ENCODE measurements at regions not wholly inside any gene's neighbourhood (a gene's known extent, or its start where the extent isn't known, plus 50 kb on each side); places are given as distances from the start of the nearest gene placed in this dataset.

DNA sequence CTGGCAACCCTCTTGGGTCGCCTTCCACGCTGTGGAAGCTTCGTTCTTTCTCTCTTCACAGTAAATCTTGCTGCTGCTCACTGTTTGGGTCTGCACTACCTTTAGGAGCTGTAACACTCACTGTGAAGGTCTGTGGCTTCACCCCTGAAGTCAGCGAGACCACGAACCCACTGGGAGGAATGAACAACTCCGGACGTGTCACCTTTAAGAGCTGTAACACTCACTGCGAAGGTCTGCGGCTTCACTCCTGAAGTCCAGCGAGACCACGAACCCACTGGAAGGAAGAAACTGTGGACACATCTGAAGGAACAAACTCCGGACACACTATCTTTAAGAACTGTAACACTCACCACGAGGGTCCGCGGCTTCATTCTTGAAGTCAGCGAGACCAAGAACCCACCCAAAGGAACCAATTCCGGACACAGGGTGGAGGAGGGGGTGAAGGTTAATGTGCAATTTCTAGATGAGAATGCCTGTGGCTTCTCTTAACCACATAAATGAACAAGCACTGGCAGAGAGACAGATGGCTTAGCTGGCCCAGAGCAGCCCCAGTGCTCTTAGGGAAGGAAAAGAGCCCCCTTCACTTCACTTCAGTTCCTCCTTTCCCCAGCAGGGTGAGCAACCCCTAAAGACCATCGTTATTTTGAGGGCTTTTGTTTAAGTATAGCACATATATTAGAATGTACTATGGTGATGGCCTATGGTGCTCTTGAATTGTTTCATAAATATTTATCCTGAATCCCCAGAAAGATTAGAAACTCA is 73.0 kb downstream of the LUZP4 start:
- DNase-seq (peak in 1 of 14 experiments; percentile 0), ATAC-seq (ENCODE audit: poor library complexity) (no peak)
- Histone ChIP-seq H3K36me3 (ENCODE audit: insufficient read depth, low read length) (no peaks in the 10 kb centered on the region), H3K4me3 (ENCODE audit: low read length) (no peak overlapping the region), H3K27ac (ENCODE audit: low read depth in 1 of 2, low read length in 2 of 2) (no peak overlapping the region), H3K4me1 (ENCODE audit: insufficient read depth, low read length) (no peaks in the 10 kb centered on the region), H3K27me3 (ENCODE audit: control insufficient read depth in 1 of 2, insufficient read depth in 2 of 2, low read length in 2 of 2) (no peaks in the 10 kb centered on the region), H3K9me3 (ENCODE audit: control insufficient read depth in 1 of 2, insufficient read depth in 1 of 2, low read length in 2 of 2) (no peaks in the 10 kb centered on the region)
- Mint-ChIP-seq H3K4me3 (no peak overlapping the region), H3K27me3 (no peaks in the 10 kb centered on the region), H3K4me1 (ENCODE audit: low read depth) (no peaks in the 10 kb centered on the region), H3K27ac (no peak overlapping the region), H3K36me3 (ENCODE audit: low read depth) (no peaks in the 10 kb centered on the region), H3K9me3 (peaks cover 3% of the 10 kb centered on the region)
- ChIA-PET CTCF (no interaction called here), POLR2A (no interaction called here)
- intact Hi-C loops (cut with DNase I, micrococcal nuclease): no loop called here
- TF ChIP-seq, protein P1, sequence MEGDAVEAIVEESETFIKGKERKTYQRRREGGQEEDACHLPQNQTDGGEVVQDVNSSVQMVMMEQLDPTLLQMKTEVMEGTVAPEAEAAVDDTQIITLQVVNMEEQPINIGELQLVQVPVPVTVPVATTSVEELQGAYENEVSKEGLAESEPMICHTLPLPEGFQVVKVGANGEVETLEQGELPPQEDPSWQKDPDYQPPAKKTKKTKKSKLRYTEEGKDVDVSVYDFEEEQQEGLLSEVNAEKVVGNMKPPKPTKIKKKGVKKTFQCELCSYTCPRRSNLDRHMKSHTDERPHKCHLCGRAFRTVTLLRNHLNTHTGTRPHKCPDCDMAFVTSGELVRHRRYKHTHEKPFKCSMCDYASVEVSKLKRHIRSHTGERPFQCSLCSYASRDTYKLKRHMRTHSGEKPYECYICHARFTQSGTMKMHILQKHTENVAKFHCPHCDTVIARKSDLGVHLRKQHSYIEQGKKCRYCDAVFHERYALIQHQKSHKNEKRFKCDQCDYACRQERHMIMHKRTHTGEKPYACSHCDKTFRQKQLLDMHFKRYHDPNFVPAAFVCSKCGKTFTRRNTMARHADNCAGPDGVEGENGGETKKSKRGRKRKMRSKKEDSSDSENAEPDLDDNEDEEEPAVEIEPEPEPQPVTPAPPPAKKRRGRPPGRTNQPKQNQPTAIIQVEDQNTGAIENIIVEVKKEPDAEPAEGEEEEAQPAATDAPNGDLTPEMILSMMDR (IDR thresholded peaks at IDR 0.05): no peak

DNA sequence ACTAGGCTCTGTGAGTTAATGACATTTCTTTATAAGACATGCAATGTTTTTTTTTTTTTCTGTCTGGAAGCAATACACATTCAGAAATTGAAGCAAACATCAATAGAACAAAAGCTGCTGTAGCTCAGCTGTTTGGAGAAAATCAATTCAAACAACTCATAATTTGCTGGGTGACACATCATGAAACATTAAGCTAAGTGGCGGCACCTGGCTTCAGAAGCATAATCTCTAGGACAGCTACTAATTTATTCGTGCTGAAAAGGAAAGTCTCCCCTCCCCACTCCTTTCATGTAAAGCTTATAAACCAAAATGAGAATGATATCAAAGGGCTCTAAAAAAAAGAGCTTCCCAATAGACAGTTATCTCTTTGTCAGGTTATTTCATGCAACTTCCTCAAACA is 73.9 kb downstream of the LUZP4 start:
- H3K4me3 ChIP-seq (ENCODE audit: low read length): no peak overlapping the region
- H3K27me3 ChIP-seq (ENCODE audit: control insufficient read depth in 1 of 2, insufficient read depth in 2 of 2, low read length in 2 of 2): no peaks in the 10 kb centered on the region
- H3K27ac ChIP-seq (ENCODE audit: low read depth in 1 of 2, low read length in 2 of 2): no peak overlapping the region
- no peaks in the 10 kb centered on the region for H3K36me3 ChIP-seq (ENCODE audit: insufficient read depth, low read length)
- no peaks in the 10 kb centered on the region for H3K4me1 Mint-ChIP-seq (ENCODE audit: low read depth)
- POLR2A ChIA-PET: interaction anchor here (0.5 kb wide), 1 partner anchor 1148 kb away, joined by 3 read pairs; no protein-coding TSS in a partner anchor
- peaks cover 3% of the 10 kb centered on the region for H3K9me3 Mint-ChIP-seq
- no peak overlapping the region for H3K4me3 Mint-ChIP-seq
- DNase-seq (no peak), ATAC-seq (ENCODE audit: poor library complexity) (no peak)
- intact Hi-C loops (cut with DNase I, micrococcal nuclease): no loop called here
- H3K27ac Mint-ChIP-seq: no peak overlapping the region
- H3K27me3 Mint-ChIP-seq: no peaks in the 10 kb centered on the region
- CTCF ChIA-PET: interaction anchor here (0.6 kb wide), 1 partner anchor 33 kb away, joined by 3 read pairs; no protein-coding TSS in a partner anchor
- no peaks in the 10 kb centered on the region for H3K36me3 Mint-ChIP-seq (ENCODE audit: low read depth)
- no peaks in the 10 kb centered on the region for H3K9me3 ChIP-seq (ENCODE audit: control insufficient read depth in 1 of 2, insufficient read depth in 1 of 2, low read length in 2 of 2)
- no peaks in the 10 kb centered on the region for H3K4me1 ChIP-seq (ENCODE audit: insufficient read depth, low read length)
- TF ChIP-seq, protein P1 (IDR thresholded peaks at IDR 0.05): no peak

DNA sequence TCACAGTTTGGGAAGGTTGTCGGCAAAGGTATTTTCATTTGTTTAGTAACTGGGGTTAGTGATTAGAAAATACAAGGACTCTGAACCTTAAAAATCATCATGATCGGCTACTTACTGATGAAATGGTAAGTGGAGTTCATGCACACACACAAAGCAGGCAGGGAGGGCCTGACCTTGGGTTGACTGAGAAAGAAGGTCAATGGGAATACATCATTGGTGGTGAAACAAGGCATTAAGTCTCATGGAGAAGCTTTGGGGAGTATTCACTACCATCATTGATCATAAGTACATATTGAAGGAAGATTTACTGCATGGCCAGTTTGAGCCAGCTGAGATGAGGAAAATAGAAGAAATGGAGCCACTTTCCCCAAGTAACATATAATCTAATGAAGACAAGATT is 74.4 kb downstream of the LUZP4 start:
- H3K4me3 Mint-ChIP-seq: no peak overlapping the region
- POLR2A ChIA-PET: interaction anchor here (0.5 kb wide), 1 partner anchor 1148 kb away, joined by 3 read pairs; no protein-coding TSS in a partner anchor
- no peak for DNase-seq
- H3K36me3 Mint-ChIP-seq (ENCODE audit: low read depth): no peaks in the 10 kb centered on the region
- Histone ChIP-seq H3K4me1 (ENCODE audit: insufficient read depth, low read length) (no peaks in the 10 kb centered on the region), H3K27me3 (ENCODE audit: control insufficient read depth in 1 of 2, insufficient read depth in 2 of 2, low read length in 2 of 2) (no peaks in the 10 kb centered on the region), H3K4me3 (ENCODE audit: low read length) (no peak overlapping the region), H3K27ac (ENCODE audit: low read depth in 1 of 2, low read length in 2 of 2) (no peak overlapping the region), H3K36me3 (ENCODE audit: insufficient read depth, low read length) (no peaks in the 10 kb centered on the region), H3K9me3 (ENCODE audit: control insufficient read depth in 1 of 2, insufficient read depth in 1 of 2, low read length in 2 of 2) (no peaks in the 10 kb centered on the region)
- TF ChIP-seq, protein P1 (IDR thresholded peaks at IDR 0.05): no peak
- no peaks in the 10 kb centered on the region for H3K27me3 Mint-ChIP-seq
- H3K4me1 Mint-ChIP-seq (ENCODE audit: low read depth): no peaks in the 10 kb centered on the region
- H3K27ac Mint-ChIP-seq: no peak overlapping the region
- peaks cover 3% of the 10 kb centered on the region for H3K9me3 Mint-ChIP-seq
- no peak for ATAC-seq (ENCODE audit: poor library complexity)
- CTCF ChIA-PET: interaction anchor here (0.6 kb wide), 1 partner anchor 33 kb away, joined by 3 read pairs; no protein-coding TSS in a partner anchor
- intact Hi-C loops (cut with DNase I, micrococcal nuclease): no loop called here
